HG02884 (cell line): ENCODE measurements at regions not wholly inside any gene's neighbourhood (a gene's known extent, or its start where the extent isn't known, plus 50 kb on each side); places are given as distances from the start of the nearest gene placed in this dataset.
"Not testable (repeated sequence)": the region's sequence is repeated elsewhere in the genome, so short reads cannot be mapped to it uniquely, and the experiment has no call there.

Experiments
- ATAC-seq: cut with Tn5 transposase; IDR thresholded peaks from one replicate; pipeline ENCODE4 v1.9.1; 2021; ENCODE audit warnings: mild to moderate bottlenecking, moderate library complexity; ENCODE audit not compliant: unreplicated experiment

DNA sequence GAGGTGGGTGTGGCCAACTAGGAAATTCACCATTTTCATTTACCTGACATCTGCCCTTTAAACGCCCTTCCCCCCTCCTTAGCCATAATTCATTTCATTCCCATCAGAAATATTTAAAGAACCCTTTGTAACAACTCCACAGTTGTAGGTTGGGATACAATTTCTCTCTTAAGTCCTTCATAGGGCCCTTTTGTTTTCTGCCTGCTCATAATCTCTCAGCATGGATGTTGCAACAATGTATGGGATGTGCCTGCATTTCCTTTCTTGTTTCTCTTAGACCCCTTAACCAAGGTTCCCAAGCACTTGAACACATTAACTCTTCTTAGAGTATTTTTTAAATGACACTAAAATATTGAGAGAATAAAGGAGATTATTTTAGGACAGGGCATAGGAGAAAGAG, 51.7 kb upstream of the MYO10 start:
- no peak for ATAC-seq

DNA sequence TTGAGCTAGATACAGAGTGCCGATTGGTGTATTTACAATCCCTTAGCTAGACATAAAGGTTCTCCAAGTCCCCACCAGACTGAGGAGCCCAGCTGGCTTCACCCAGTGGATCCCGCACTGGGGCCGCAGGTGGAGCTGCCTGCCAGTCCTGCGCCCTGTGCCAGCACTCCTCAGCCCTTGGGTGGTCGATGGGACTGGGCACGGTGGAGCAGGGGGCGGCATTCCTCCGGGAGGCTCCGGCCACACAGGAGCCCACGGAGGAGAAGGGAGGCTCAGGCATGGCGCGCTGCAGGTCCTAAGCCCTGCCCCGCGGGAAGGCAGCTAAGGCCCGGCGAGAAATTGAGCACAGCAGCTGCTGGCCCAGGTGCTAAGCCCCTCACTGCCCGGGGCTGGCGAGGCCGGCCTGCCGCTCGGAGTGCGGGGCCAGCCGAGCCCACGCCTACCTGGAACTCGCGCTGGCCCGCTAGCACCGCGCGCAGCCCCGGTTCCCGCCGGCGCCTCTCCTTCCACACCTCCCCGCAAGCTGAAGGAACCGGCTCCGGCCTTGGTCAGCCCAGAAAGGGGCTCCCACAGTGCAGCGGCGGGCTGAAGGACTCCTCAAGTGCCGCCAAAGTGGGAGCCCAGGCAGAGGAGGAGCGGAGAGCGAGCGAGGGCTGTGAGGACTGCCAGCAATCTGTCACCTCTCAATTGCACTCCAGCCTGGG, 54.9 kb upstream of the MYO10 start:
- not testable (repeated sequence) for ATAC-seq

DNA sequence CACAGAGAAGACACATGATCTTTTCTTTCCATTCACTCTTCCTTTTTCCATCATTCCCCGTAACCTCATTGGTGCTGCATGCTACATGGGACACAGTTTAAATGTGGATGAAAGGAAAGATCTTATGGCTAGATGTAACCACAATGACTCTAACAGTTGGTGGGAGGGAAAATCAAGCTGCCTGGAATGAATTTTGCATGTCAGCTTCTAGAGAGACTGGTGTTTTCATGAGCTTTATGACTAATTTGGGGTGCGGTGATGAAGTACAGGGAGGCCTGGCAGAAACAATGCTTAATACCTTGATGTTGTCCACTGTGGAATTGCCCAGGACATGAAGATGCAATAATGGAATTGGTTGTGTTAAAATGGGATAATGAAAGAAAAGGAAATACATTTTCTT, 55.9 kb upstream of the MYO10 start:
- no peak for ATAC-seq

DNA sequence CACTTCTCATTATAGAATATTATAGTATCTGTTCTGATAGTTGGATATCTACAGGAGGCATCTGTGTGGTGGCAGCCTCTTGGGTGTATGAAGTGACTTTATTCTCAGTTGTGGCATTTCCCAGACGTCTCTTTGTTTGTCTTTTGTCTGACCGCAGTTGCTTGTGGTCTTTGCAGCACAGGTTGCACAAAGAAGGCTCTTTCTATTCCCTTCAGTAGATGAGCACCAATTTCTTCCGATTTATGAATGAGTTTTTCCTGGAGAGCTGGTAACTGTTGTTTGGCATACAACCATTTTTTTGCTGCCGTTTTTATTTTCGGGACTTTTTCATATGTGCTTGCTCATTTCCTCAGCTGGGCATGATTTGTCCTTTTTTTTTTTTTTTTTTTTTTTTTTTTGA, 56.4 kb upstream of the MYO10 start:
- ATAC-seq = no peak

DNA sequence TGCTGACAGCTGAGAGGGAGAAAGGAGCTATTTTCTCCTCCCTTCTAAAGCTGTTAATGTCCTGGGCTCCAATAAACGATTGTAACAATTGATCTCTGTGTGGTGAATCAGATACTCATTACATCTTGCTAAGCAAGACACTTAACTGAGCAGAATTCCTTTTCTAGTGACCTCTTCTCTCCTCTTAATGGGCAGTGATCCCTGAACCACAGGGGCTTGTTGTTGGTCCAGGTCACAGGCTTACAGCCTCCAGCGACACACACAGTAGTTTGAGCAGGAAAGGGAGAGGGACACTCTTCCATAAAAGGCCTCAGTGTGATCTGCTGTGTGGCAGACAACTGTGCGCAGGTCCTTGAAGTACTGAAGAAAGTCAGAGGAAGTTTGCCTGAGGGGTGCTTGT, 58.5 kb upstream of the MYO10 start:
- no peak for ATAC-seq

DNA sequence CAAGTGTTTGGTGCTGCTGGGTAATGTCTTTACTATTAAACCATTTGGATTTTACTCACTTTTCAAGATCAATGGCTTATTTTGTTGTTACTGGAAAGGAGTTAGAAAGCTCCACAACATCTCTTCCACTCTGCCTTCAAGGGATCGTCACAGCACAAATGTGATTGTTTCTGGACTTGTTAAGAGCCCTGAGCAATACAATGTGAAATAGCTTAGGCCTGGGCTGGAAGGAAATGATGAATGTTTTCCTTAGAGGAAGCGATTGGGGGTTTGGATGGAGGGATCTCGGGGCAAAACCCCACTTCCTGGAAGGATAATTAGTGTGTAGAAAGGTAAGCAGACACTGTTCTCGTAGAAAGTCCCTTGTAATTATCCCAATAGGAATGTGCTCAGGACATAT, 59.3 kb upstream of the MYO10 start:
- ATAC-seq = no peak

DNA sequence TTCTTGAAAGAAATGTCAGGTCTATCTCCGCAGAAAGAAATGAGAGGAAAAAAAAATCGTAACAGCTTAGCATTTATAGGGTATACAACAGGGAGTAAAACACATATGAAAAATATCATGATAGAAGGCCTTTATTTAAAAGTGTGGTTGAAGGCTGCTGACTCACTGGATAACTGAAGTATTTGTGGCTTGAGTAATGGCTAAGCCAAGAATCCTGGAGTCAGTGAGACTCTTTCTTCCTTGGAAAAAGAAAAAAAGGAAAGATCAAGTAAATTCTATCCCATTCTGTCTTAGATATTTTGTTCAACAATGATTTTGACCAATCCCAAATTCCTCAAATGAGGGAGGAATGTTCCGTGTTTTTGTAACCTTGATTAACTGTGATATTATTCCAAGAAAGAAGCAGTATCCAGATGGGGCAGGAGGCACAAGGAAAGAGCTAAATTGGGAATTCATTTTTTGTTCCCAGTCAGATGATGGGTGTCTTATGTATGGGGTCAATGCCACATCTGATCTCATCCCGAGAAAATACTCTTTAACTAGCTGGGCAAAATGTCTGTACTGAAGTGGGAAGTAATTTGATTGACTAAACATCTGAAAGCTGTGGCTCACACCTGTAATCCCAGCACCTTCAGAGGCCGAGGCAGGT, 64.3 kb upstream of the MYO10 start:
- no peak for ATAC-seq

DNA sequence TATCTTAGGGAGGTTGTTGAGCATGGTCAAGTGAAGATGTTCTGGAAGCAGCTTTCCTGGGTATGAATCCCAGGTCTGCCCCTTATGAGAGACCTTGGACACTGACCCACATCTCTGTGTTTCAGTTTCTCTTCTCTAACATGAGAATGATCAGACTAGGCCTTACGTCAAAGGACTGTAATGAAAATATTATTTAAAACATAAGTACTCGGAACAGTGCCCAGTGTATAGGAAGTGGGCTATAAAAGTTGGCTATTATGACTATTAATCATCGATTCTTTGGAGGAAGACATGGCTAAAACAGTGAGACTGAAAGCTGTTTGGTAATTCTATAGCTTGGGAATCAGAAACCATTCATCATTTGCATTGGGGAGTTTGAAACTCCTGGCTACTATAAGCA, 65.3 kb upstream of the MYO10 start:
- no peak for ATAC-seq

DNA sequence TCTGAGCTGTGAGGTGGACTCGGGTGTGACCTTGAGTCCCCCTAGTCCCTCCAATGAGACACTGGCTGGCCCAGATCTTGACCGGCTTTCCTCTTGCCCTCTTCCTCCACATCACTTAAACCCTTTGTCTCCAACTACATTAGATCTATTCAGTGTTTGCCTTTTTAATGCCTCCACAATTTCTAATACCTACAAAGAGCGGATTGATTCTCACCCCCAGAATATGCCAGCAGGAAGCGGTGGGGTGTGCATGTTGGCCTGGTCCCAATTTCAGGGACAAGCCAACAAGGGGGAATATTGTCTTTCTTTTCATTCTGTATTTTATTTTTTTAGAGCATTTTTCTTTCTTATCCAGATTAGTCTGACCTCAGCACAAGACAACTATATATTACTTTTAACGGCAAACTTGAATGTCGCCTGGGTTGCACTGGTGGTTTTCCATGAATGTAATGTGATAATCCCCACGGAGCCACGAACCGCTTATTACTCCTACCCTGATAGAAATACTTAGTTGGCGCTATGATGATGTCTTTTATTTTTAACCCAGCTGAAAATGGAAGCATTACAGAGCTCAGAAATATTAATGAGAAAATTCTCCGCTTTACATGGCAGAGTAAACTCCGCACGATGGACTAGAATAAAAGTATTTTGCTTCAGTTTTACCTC, 68.5 kb upstream of the MYO10 start:
- ATAC-seq = no peak

DNA sequence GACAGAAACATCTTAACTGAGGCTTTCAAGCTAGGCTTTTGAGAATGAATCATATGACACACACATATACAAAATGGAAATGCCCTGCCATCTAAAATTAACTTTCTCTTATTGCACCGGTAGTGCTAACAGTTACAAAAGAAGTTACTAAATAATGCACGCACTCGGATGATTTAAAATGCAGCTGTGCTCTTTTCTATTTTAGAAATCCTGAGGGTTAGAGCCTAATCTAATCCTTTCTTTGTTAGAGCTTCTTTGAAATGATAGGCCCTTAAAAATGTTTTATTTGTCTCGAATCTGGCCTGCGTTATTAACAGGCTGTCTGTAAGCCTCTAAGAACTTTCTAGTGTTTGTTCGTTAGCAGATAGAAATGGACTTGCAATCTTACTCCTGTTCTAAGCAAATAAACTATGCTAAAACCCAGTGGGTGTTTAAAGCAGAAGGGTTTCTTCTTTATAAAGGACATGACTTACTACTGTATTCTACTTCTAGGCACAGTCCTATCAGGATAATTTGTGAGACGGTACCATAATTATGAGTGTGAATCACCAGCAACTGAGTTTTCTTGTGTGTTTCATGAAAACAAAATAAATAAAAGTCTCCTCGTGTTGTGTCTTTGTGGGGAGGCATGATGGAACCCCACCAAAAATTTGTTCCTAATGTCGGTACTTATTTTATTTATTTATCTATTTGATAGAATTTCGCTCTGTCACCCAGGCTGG, 69.2 kb upstream of the MYO10 start:
- no peak for ATAC-seq

DNA sequence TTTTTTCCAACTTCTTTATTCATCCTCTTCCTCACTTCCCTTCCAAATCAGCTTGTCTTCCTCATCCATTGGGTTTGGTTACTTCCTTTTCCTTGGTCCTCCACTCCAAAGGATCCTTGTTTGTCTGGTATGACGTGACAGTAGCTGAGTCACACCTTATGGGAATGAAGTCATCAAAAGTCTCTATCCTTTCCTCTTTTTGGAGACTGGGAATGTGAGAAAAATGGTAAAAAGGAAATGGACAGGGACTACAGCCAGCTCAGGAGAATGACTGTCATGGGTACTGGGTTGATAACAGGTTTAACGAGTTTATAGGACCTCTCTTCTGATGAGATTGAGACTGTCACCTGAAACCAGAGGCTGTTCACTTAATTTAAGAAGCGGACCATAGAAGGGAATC, 76.2 kb upstream of the MYO10 start:
- no peak for ATAC-seq

DNA sequence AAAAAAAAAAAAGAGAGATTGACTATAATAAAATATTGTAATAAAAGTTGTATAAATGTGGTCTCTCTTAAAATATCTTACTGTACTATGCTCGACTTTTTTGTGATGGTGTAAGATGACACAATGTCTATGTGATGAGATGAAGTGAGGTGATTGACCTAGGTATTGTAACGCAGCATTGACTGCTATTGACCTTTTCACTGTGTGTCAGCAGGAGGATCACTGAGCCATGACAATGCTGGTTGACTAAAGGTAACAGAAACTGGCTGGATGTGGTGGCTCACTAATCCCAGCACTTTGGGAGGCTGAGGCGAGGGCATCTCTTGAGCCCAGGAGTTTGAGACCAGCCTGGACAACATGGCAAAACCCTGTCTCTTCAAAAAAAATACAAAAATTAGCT, 78.6 kb upstream of the MYO10 start:
- ATAC-seq = no peak

DNA sequence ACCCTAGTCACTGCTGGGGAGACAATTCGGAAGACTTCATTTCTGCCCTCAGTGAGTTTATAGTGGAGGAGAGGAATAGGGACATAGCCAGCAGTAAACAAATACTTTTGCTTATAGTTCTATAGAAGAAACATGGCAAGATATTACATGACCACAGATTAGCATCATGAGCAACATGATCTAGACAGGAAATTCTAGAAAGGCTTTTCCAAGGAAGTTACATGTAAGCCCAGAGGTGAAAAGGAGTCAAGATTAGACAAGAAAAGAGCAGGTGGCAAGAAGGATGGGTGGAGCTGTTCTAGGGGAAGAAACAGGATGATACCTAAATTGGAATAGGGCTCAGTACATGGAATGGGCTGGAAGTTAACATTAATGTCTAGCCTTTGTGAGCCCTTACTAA, 82.8 kb upstream of the MYO10 start:
- ATAC-seq = no peak

DNA sequence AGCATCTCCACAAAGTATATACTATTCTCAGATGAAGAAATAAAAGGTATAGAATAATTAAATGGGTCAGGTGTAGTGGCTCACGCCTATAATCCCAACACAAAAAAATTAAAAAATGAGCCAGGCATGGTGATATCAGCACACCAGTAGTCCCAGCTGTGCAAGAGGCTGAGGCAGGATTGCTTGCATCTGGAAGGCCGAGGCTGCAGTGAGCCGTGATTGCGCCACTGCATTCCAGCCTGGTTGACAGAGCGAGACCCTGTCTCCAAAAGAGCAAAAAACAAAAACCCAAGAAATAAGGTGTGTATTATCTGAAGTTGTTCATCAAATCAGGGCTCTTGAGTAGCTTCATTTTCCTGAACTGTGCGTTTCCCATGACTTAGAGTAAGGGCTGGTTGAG, 83.2 kb upstream of the MYO10 start:
- ATAC-seq = no peak

DNA sequence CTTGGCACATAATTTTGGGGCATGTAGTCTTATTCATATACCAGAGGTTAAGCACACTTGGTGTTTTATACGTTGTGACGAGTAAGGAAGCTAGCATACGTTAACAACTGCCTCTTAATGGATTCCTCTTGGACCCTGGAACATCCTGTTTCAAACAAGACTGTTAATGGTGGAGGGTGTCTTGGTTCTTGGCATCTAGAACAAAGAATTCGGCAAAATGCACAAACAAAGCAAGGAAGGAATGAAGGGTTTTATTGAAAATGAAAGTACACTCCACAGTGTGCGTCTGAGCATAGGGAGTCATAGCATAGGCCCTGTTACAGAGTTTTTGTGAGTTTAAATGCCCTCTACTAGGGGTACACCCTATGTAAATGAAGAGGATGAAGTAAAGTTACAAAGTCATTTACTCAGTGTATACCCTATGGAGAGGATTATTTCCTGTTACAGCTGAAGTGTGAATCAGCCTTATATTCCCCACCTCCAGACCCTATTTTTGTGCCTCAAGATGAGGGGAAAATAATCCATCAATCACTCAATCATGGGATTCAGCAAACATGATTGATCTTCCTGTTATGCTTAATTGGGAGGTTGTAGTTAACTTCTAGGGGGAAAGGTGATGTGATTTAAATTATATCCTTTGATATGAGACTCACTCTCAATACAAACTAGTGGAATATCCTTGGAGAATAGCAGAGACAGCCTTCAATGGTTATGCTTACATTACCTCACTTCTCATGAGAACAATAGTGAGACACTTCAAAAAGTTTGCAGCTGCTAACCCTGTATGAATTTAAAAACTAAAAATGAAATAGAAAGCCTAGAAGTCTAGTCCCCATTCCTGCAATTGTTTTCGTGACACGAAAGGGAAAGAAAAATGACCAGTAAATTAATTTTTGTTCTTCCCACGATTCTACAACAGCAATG, 84.9 kb upstream of the MYO10 start:
- ATAC-seq = no peak

DNA sequence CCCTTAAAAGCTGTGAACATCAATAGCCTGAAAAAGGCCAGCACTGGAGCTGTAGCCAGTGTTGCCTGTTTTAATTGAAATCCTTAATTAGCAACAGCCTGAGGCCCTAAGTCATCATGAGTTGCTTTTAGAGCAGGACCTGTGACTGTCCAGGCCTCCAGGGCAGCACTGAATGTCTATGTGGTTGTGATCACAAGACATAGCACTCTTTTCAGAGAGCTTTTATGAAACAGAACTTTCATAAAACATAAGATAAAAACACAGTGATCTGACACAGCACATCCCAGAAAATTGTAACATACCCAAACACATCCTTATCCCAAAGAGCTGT, 85.5 kb upstream of the MYO10 start:
- ATAC-seq = no peak

DNA sequence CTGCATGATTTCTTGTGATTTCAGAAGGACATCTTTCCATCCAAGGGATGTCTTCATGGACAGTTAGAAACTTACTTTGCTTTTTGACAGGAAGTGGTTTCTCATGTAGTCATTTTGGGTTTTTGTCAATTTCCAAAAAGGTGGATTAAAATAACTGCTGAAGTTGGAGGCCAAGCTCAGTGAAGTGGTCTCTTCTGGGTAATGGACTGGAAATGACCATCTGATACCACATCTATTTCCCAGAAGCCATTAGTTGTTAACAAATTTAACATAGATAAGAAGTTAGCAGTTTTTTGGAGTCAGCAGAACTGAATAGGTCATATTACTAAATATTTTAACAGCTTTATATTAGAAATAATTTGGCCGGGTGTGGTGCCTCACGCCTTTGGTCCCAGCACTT, 86.2 kb upstream of the MYO10 start:
- ATAC-seq = no peak

DNA sequence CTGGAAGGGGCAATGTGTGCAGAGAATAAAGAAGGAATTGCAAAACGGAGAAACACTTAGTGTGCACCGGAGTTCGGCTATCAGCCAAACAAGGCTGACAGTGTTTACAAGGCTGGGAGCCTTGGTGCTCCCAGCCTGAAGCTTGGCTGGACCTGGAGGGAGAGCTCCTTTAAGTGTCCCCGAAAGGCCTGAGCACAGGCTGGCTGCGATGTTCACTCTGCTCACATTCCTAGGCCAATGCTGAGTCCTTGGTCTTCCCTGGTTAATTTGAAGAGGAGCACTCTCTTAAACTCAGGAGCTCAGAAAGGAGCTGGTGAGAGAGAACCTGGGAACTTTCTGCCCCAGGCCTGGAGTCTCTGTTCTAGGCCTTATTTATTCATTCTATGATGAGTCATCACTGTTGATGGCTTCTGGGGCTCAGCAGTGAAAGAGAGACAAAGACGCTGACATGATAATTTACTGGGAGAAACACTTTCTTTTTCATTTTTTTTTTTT, 88.6 kb upstream of the MYO10 start:
- no peak for ATAC-seq

DNA sequence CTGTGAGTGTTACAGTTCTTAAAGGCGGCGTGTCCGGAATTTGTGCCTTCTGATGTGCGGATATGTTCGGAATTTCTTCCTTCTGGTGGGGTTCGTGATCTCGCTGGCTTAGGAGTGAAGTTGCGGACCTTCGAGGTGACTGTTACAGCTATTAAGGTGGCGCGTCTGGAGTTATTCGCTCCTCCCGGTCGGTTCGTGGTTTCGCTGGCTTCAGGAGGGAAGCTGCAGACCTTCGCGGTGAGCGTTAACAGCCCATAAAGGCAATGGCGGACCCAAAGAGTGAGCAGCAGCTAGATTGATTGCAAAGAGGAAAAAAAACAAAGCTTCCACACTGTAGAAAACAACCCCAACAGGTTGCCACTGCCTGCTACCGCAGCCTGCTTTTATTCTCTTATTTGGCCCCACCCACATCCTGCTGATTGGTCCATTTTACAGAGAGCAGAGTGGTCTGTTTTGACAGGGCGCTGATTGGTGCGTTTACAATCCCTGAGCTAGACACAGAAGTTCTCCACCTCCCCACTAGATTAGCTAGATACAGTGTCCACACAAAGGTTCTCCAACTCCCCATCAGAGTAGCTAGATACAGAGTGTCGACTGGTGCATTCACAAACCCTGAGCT, 95.7 kb upstream of the MYO10 start:
- not testable (repeated sequence) for ATAC-seq

DNA sequence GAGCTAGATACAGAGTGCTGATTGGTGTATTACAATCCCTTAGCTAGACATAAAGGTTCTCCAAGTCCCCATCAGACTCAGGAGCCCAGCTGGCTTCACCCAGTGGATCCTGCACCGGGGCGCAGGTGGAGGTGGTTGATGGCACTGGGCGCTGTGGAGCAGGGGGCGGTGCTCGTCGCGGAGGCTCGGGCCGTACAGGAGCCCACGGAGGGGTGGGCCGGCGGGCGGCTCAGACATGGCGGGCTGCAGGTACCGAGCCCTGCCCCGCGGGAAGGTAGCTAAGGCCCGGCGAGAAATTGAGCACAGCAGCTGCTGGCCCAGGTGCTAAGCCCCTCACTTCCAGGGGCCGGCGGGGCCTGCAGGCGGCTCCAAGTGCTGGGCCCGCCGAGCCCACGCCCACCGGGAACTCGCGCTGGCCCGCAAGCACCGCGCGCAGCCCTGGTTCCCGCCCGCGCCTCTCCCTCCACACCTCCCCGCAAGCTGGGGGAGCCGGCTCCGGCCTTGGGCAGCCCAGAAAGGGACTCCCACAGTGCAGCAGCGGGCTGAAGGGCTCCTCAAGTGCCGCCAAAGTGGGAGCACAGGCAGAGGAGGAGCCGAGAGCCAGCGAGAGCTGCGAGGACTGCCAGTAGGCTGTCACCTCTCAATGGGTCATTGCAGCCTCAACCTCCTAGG, 96.4 kb upstream of the MYO10 start:
- not testable (repeated sequence) for ATAC-seq
